Endodermal cell (in vitro differentiated cells): ENCODE measurements at regions not wholly inside any gene's neighbourhood (a gene's known extent, or its start where the extent isn't known, plus 50 kb on each side); places are given as distances from the start of the nearest gene placed in this dataset.

Experiments
- DNase-seq: peaks from one replicate; pipeline ENCODE4 v3.0.0-alpha.2; 2017
- H3K27ac ChIP-seq: 2 replicates; pipeline ENCODE4 v1.5.1; 2013; ENCODE audit warnings: mild to moderate bottlenecking, low read depth, low read length, moderate library complexity
- H3K27me3 ChIP-seq: 2 replicates; pipeline ENCODE4 v1.6.1; 2013; ENCODE audit warnings: mild to moderate bottlenecking, low read length, moderate library complexity; ENCODE audit not compliant: insufficient read depth, control insufficient read depth, poor library complexity, severe bottlenecking
- H3K36me3 ChIP-seq: 2 replicates; pipeline ENCODE4 v1.7.0; 2013; ENCODE audit warnings: mild to moderate bottlenecking, low read length, moderate library complexity; ENCODE audit not compliant: control insufficient read depth, insufficient read depth
- H3K4me1 ChIP-seq: one replicate; pipeline ENCODE4 v1.7.0; 2013; ENCODE audit warnings: low read length; ENCODE audit not compliant: control insufficient read depth, insufficient read depth
- H3K4me3 ChIP-seq: 2 replicates; pipeline ENCODE4 v1.5.1; 2013; ENCODE audit warnings: mild to moderate bottlenecking, low read length, moderate library complexity
- H3K9ac ChIP-seq: 2 replicates; pipeline ENCODE4 v1.6.1; 2013; ENCODE audit warnings: mild to moderate bottlenecking, low read length, moderate library complexity; ENCODE audit not compliant: poor library complexity, severe bottlenecking; ENCODE audit errors: extremely low read depth
- H3K9me3 ChIP-seq: 2 replicates; pipeline ENCODE4 v1.6.1; 2013; ENCODE audit warnings: mild to moderate bottlenecking, low read length, moderate library complexity; ENCODE audit not compliant: control insufficient read depth
- H3K27ac Mint-ChIP-seq: 2 replicates; pipeline ENCODE4 v1.8.0; 2020; ENCODE audit warnings: mixed read lengths
- H3K27me3 Mint-ChIP-seq: 2 replicates; pipeline ENCODE4 v1.8.0; 2021; ENCODE audit warnings: mild to moderate bottlenecking, mixed read lengths; ENCODE audit not compliant: insufficient read depth
- H3K36me3 Mint-ChIP-seq: 2 replicates; pipeline ENCODE4 v1.8.0; 2020; ENCODE audit warnings: low read depth, mixed read lengths
- H3K4me1 Mint-ChIP-seq: 2 replicates; pipeline ENCODE4 v1.8.0; 2020; ENCODE audit warnings: mixed read lengths
- H3K4me3 Mint-ChIP-seq: 2 replicates; pipeline ENCODE4 v1.8.0; 2020; ENCODE audit warnings: mild to moderate bottlenecking, moderate library complexity, mixed read lengths
- H3K9me3 Mint-ChIP-seq: 2 replicates; pipeline ENCODE4 v1.8.0; 2020; ENCODE audit warnings: mild to moderate bottlenecking, mixed read lengths
- WGBS, 2 experiments: methylation state at CpG; one replicate each; pipeline versions ENCODE4 v1.1.5 to v1.1.7; 2013; ENCODE audit warnings: missing lambda C conversion rate in 2 of 2, mixed read lengths in 1 of 2; ENCODE audit not compliant: insufficient coverage in 1 of 2, insufficient read length in 1 of 2; 5-methylcytosine and 5-hydroxymethylcytosine counted together
- TF ChIP-seq, protein P1 (sequence below): fragments of 200-600 bp; sonication (generic); conservative IDR thresholded peaks from 2 replicates; pipeline ENCODE4 v1.5.0; 2021; ENCODE audit warnings: antibody characterized with exemption, mild to moderate bottlenecking

DNA sequence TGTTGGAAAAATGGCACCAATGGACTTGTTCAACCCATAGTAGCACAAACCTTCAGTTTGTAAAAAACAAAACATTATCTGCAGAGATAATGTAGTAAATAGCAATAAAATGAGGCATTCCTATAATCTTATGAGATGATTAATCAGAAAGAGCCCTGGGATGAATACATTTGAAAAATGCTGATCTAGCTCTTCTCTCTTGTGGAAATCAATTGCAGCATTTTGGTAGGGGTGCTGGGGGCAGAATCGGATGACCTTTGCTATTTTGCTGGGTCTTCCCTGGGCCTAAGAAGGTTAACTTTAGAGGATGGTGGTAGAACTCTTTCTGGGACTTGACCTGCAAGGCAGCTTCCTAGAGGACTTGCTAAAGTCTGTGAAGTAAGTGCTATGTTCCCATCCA lies 163.5 kb downstream of the ADRA2A start:
- Mint-ChIP-seq H3K36me3 (no peaks in the 10 kb centered on the region), H3K4me3 (no peak overlapping the region), H3K27ac (no peak overlapping the region), H3K27me3 (no peaks in the 10 kb centered on the region), H3K9me3 (no peaks in the 10 kb centered on the region), H3K4me1 (no peaks in the 10 kb centered on the region)
- TF ChIP-seq, protein P1, sequence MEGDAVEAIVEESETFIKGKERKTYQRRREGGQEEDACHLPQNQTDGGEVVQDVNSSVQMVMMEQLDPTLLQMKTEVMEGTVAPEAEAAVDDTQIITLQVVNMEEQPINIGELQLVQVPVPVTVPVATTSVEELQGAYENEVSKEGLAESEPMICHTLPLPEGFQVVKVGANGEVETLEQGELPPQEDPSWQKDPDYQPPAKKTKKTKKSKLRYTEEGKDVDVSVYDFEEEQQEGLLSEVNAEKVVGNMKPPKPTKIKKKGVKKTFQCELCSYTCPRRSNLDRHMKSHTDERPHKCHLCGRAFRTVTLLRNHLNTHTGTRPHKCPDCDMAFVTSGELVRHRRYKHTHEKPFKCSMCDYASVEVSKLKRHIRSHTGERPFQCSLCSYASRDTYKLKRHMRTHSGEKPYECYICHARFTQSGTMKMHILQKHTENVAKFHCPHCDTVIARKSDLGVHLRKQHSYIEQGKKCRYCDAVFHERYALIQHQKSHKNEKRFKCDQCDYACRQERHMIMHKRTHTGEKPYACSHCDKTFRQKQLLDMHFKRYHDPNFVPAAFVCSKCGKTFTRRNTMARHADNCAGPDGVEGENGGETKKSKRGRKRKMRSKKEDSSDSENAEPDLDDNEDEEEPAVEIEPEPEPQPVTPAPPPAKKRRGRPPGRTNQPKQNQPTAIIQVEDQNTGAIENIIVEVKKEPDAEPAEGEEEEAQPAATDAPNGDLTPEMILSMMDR, result no peak
- H3K4me1 ChIP-seq, result no peaks in the 10 kb centered on the region
- DNase-seq, result no peak
- no peaks in the 10 kb centered on the region for H3K9me3 ChIP-seq
- H3K9ac ChIP-seq, result no peak overlapping the region
- H3K27me3 ChIP-seq, result peaks cover 10% of the 10 kb centered on the region
- H3K36me3 ChIP-seq, result no peaks in the 10 kb centered on the region
- no peak overlapping the region for H3K4me3 ChIP-seq
- no peak overlapping the region for H3K27ac ChIP-seq
- WGBS, 2 experiments, result 95% methylated on average over 1 of the region's 1 CpG; no CpG with 5 or more reads in 1 of the 2 experiments

DNA sequence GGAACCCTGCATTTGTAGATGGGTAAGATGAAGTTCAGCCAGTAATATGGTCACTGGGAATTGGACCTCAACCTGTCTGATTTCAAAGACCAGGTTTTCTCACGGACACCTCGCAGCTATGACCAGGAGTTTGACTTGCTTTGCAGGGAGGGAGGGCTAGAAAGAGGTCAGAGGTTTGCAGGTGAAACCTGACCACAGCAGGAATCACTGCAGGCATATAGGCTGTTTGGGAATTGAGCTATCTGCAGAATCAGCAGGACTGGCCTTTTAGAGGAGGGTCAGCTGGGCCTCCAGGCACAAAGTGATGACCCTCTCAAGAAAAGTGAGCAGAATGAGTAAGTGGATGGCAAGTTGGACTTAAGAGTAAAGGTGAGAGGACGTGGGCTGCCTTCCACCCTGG lies 166.3 kb downstream of the ADRA2A start:
- 90% methylated on average over 3 of the region's 3 CpGs; no CpG with 5 or more reads in 1 of the 2 experiments for WGBS, 2 experiments
- no peaks in the 10 kb centered on the region for H3K36me3 Mint-ChIP-seq
- peaks cover 4% of the 10 kb centered on the region for H3K27me3 ChIP-seq
- H3K4me1 ChIP-seq, result no peaks in the 10 kb centered on the region
- no peak overlapping the region for H3K4me3 Mint-ChIP-seq
- H3K27ac ChIP-seq, result no peak overlapping the region
- no peak for DNase-seq
- no peaks in the 10 kb centered on the region for H3K9me3 ChIP-seq
- H3K9ac ChIP-seq, result no peak overlapping the region
- H3K27ac Mint-ChIP-seq, result no peak overlapping the region
- no peaks in the 10 kb centered on the region for H3K36me3 ChIP-seq
- TF ChIP-seq, protein P1, result no peak
- no peaks in the 10 kb centered on the region for H3K9me3 Mint-ChIP-seq
- H3K27me3 Mint-ChIP-seq, result no peaks in the 10 kb centered on the region
- no peaks in the 10 kb centered on the region for H3K4me1 Mint-ChIP-seq
- no peak overlapping the region for H3K4me3 ChIP-seq

DNA sequence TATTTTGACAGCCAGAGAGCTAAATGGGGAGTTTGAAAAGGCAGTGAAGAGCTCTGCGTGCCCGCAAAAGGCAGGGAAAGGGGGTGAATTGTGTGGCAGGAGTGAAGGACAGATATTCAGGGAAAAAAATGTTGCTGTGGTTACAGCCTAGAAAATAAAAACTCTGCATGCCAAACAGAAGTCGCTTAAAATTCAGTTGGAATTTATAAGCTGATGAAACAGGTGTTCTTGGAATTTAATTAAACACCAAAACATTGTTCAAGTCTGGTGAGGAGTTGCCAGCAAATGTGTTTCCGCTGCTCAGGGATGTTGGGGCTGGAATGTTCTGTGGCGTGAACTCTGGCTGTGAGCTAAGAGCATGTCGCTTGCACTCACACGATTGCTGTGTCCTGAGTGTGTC lies 169.3 kb downstream of the ADRA2A start:
- TF ChIP-seq, protein P1, result no peak
- no peaks in the 10 kb centered on the region for H3K9me3 Mint-ChIP-seq
- DNase-seq, result no peak
- H3K4me3 Mint-ChIP-seq, result no peak overlapping the region
- no peaks in the 10 kb centered on the region for H3K36me3 ChIP-seq
- H3K27ac Mint-ChIP-seq, result no peak overlapping the region
- H3K4me1 Mint-ChIP-seq, result no peaks in the 10 kb centered on the region
- H3K9me3 ChIP-seq, result no peaks in the 10 kb centered on the region
- H3K9ac ChIP-seq, result no peak overlapping the region
- no peaks in the 10 kb centered on the region for H3K36me3 Mint-ChIP-seq
- no peaks in the 10 kb centered on the region for H3K27me3 Mint-ChIP-seq
- WGBS, 2 experiments, result 81 to 89% methylated on average over 5 to 7 of the region's 7 CpGs
- no peak overlapping the region for H3K4me3 ChIP-seq
- H3K4me1 ChIP-seq, result no peaks in the 10 kb centered on the region
- H3K27me3 ChIP-seq, result no peaks in the 10 kb centered on the region
- H3K27ac ChIP-seq, result no peak overlapping the region
